ENCODE measurements at regions not wholly inside any gene's neighbourhood (a gene's known extent, or its start where the extent isn't known, plus 50 kb on each side); places are given as distances from the start of the nearest gene placed in this dataset.

GRCh38 chr6:150537893-150538292 lies 61.8 kb upstream of the PLEKHG1 start:
- no peak overlapping the region for H3K9ac ChIP-seq (ENCODE audit: low read length)
- H3K9me3 ChIP-seq (ENCODE audit: insufficient read depth, low read length) = no peaks in the 10 kb centered on the region
- no peaks in the 10 kb centered on the region for H3K27me3 ChIP-seq (ENCODE audit: low read length)
- no peak overlapping the region for H3K4me2 ChIP-seq (ENCODE audit: low read depth, low read length, poor library complexity, severe bottlenecking)
- H3K9me2 ChIP-seq (replicated peaks; ENCODE audit: insufficient read depth, low read length) = no peaks in the 10 kb centered on the region
- H3K79me2 ChIP-seq (ENCODE audit: insufficient read depth, low read length) = no peaks in the 10 kb centered on the region
- TF ChIP-seq CTCF (IDR thresholded peaks at IDR 0.05; ENCODE audit: insufficient read depth, low read length, poor library complexity, severe bottlenecking) = no peak
- no peak for TF ChIP-seq EZH2phosphoT487 (conservative IDR thresholded peaks at IDR 0.05; ENCODE audit: low read length)
- no peak overlapping the region for H2AFZ ChIP-seq (ENCODE audit: low read depth, low read length, severe bottlenecking)
- H3K27ac ChIP-seq (ENCODE audit: low read depth, low read length) = no peak overlapping the region
- H4K20me1 ChIP-seq (ENCODE audit: low read depth, low read length) = no peaks in the 10 kb centered on the region
- no peaks in the 10 kb centered on the region for H3K36me3 ChIP-seq (ENCODE audit: low read length)
- H3K4me3 ChIP-seq (ENCODE audit: insufficient read depth, low read length, poor library complexity, severe bottlenecking) = no peak overlapping the region
- no peaks in the 10 kb centered on the region for H3F3A ChIP-seq (ENCODE audit: insufficient read depth)

GRCh38 chr6:150539111-150539510 lies 60.6 kb upstream of the PLEKHG1 start:
- no peaks in the 10 kb centered on the region for H3K79me2 ChIP-seq (ENCODE audit: insufficient read depth, low read length)
- no peak overlapping the region for H3K4me3 ChIP-seq (ENCODE audit: insufficient read depth, low read length, poor library complexity, severe bottlenecking)
- H3K27me3 ChIP-seq (ENCODE audit: low read length) = no peaks in the 10 kb centered on the region
- no peaks in the 10 kb centered on the region for H3K9me3 ChIP-seq (ENCODE audit: insufficient read depth, low read length)
- H2AFZ ChIP-seq (ENCODE audit: low read depth, low read length, severe bottlenecking) = no peak overlapping the region
- no peak overlapping the region for H3K27ac ChIP-seq (ENCODE audit: low read depth, low read length)
- no peaks in the 10 kb centered on the region for H4K20me1 ChIP-seq (ENCODE audit: low read depth, low read length)
- no peaks in the 10 kb centered on the region for H3F3A ChIP-seq (ENCODE audit: insufficient read depth)
- H3K9me2 ChIP-seq (replicated peaks; ENCODE audit: insufficient read depth, low read length) = no peaks in the 10 kb centered on the region
- H3K9ac ChIP-seq (ENCODE audit: low read length) = no peak overlapping the region
- H3K36me3 ChIP-seq (ENCODE audit: low read length) = no peaks in the 10 kb centered on the region
- H3K4me2 ChIP-seq (ENCODE audit: low read depth, low read length, poor library complexity, severe bottlenecking) = no peak overlapping the region
- TF ChIP-seq CTCF (IDR thresholded peaks at IDR 0.05; ENCODE audit: insufficient read depth, low read length, poor library complexity, severe bottlenecking) = no peak
- no peak for TF ChIP-seq EZH2phosphoT487 (conservative IDR thresholded peaks at IDR 0.05; ENCODE audit: low read length)

GRCh38 chr6:150539568-150539967 lies 60.1 kb upstream of the PLEKHG1 start:
- Histone ChIP-seq H3K9me3 (ENCODE audit: insufficient read depth, low read length) (no peaks in the 10 kb centered on the region), H3K36me3 (ENCODE audit: low read length) (no peaks in the 10 kb centered on the region), H3K27ac (ENCODE audit: low read depth, low read length) (no peak overlapping the region), H3K79me2 (ENCODE audit: insufficient read depth, low read length) (no peaks in the 10 kb centered on the region), H3K4me3 (ENCODE audit: insufficient read depth, low read length, poor library complexity, severe bottlenecking) (no peak overlapping the region), H3F3A (ENCODE audit: insufficient read depth) (no peaks in the 10 kb centered on the region), H3K9ac (ENCODE audit: low read length) (no peak overlapping the region), H2AFZ (ENCODE audit: low read depth, low read length, severe bottlenecking) (no peak overlapping the region), H3K27me3 (ENCODE audit: low read length) (no peaks in the 10 kb centered on the region), H4K20me1 (ENCODE audit: low read depth, low read length) (no peaks in the 10 kb centered on the region), H3K9me2 (replicated peaks; ENCODE audit: insufficient read depth, low read length) (no peaks in the 10 kb centered on the region), H3K4me2 (ENCODE audit: low read depth, low read length, poor library complexity, severe bottlenecking) (no peak overlapping the region)
- TF ChIP-seq CTCF (IDR thresholded peaks at IDR 0.05; ENCODE audit: insufficient read depth, low read length, poor library complexity, severe bottlenecking) (no peak), EZH2phosphoT487 (conservative IDR thresholded peaks at IDR 0.05; ENCODE audit: low read length) (no peak)
